ENCODE measurements at regions not wholly inside any gene's neighbourhood (a gene's known extent, or its start where the extent isn't known, plus 50 kb on each side); places are given as distances from the start of the nearest gene placed in this dataset.

GRCh38 chr5:68714810-68715209 is 379.0 kb upstream of the SLC30A5 start:
- no peak overlapping the region for H3K4me3 Mint-ChIP-seq (ENCODE audit: unreplicated experiment)
- DNase-seq (ENCODE audit: low spot score), result no peak
- H3K36me3 Mint-ChIP-seq (ENCODE audit: low read depth, unreplicated experiment), result no peaks in the 10 kb centered on the region
- no peak overlapping the region for H3K27ac Mint-ChIP-seq (ENCODE audit: unreplicated experiment)
- TF ChIP-seq CTCF (IDR thresholded peaks at IDR 0.05; ENCODE audit: unreplicated experiment), result no peak
- no peaks in the 10 kb centered on the region for H3K9me3 Mint-ChIP-seq (ENCODE audit: unreplicated experiment)
- H3K27me3 Mint-ChIP-seq (ENCODE audit: unreplicated experiment), result no peaks in the 10 kb centered on the region
- no peaks in the 10 kb centered on the region for H3K4me1 Mint-ChIP-seq (ENCODE audit: unreplicated experiment)

- H3K4me3 Mint-ChIP-seq (ENCODE audit: unreplicated experiment), result no peak overlapping the region
- H3K27me3 Mint-ChIP-seq (ENCODE audit: unreplicated experiment), result no peaks in the 10 kb centered on the region
- DNase-seq (ENCODE audit: low spot score), result no peak
Measured at GRCh38 chr5:68720884-68721610, 372.8 kb upstream of the SLC30A5 start.

GRCh38 chr5:68722357-68722756 is 371.5 kb upstream of the SLC30A5 start:
- DNase-seq (ENCODE audit: low spot score), result no peak
- Mint-ChIP-seq H3K27ac (ENCODE audit: unreplicated experiment) (no peak overlapping the region), H3K36me3 (ENCODE audit: low read depth, unreplicated experiment) (no peaks in the 10 kb centered on the region), H3K4me1 (ENCODE audit: unreplicated experiment) (peaks cover 3% of the 10 kb centered on the region), H3K4me3 (ENCODE audit: unreplicated experiment) (no peak overlapping the region), H3K27me3 (ENCODE audit: unreplicated experiment) (no peaks in the 10 kb centered on the region), H3K9me3 (ENCODE audit: unreplicated experiment) (peaks cover 5% of the 10 kb centered on the region)
- no peak for TF ChIP-seq CTCF (IDR thresholded peaks at IDR 0.05; ENCODE audit: unreplicated experiment)

More at GRCh38 chr5:68720884-68721610, 372.8 kb upstream of the SLC30A5 start:
- Mint-ChIP-seq H3K4me1 (ENCODE audit: unreplicated experiment) (no peaks in the 10 kb centered on the region), H3K9me3 (ENCODE audit: unreplicated experiment) (peaks cover 5% of the 10 kb centered on the region), H3K27ac (ENCODE audit: unreplicated experiment) (no peak overlapping the region), H3K36me3 (ENCODE audit: low read depth, unreplicated experiment) (no peaks in the 10 kb centered on the region)
- TF ChIP-seq CTCF (IDR thresholded peaks at IDR 0.05; ENCODE audit: unreplicated experiment), result no peak

- H3K36me3 Mint-ChIP-seq (ENCODE audit: low read depth, unreplicated experiment), result no peaks in the 10 kb centered on the region
- no peak overlapping the region for H3K4me3 Mint-ChIP-seq (ENCODE audit: unreplicated experiment)
- DNase-seq (ENCODE audit: low spot score), result no peak
- no peak for TF ChIP-seq CTCF (IDR thresholded peaks at IDR 0.05; ENCODE audit: unreplicated experiment)
- no peaks in the 10 kb centered on the region for H3K27me3 Mint-ChIP-seq (ENCODE audit: unreplicated experiment)
- H3K27ac Mint-ChIP-seq (ENCODE audit: unreplicated experiment), result no peak overlapping the region
- peaks cover 3% of the 10 kb centered on the region for H3K4me1 Mint-ChIP-seq (ENCODE audit: unreplicated experiment)
- H3K9me3 Mint-ChIP-seq (ENCODE audit: unreplicated experiment), result peaks cover 5% of the 10 kb centered on the region
Measured at GRCh38 chr5:68725905-68726683, 367.7 kb upstream of the SLC30A5 start.

GRCh38 chr5:68727931-68728330 is 365.9 kb upstream of the SLC30A5 start:
- no peak for DNase-seq (ENCODE audit: low spot score)
- H3K36me3 Mint-ChIP-seq (ENCODE audit: low read depth, unreplicated experiment), result no peaks in the 10 kb centered on the region
- H3K9me3 Mint-ChIP-seq (ENCODE audit: unreplicated experiment), result no peaks in the 10 kb centered on the region
- no peaks in the 10 kb centered on the region for H3K27me3 Mint-ChIP-seq (ENCODE audit: unreplicated experiment)
- TF ChIP-seq CTCF (IDR thresholded peaks at IDR 0.05; ENCODE audit: unreplicated experiment), result no peak
- H3K4me3 Mint-ChIP-seq (ENCODE audit: unreplicated experiment), result no peak overlapping the region
- peaks cover 3% of the 10 kb centered on the region for H3K4me1 Mint-ChIP-seq (ENCODE audit: unreplicated experiment)
- no peak overlapping the region for H3K27ac Mint-ChIP-seq (ENCODE audit: unreplicated experiment)
